ENCODE measurements at regions not wholly inside any gene's neighbourhood (a gene's known extent, or its start where the extent isn't known, plus 50 kb on each side); places are given as distances from the start of the nearest gene placed in this dataset.
"Not testable (repeated sequence)": the region's sequence is repeated elsewhere in the genome, so short reads cannot be mapped to it uniquely, and the experiment has no call there.

- H3K36me3 ChIP-seq (ENCODE audit: control insufficient read depth in 1 of 2, insufficient read depth in 2 of 2, low read depth in 1 of 2, low read length in 2 of 2) = not testable (repeated sequence)
These were observed 154.6 kb upstream of the POGK start for GRCh38 chr1:166684669-166685068.

GRCh38 chr1:166685200-166685599 is 154.1 kb upstream of the POGK start:
- no peak overlapping the region for H3K18ac ChIP-seq (ENCODE audit: low read depth in 1 of 2, low read length in 2 of 2)
- WGBS = no CpG with 5 or more reads among the region's 1 CpG

More at GRCh38 chr1:166684669-166685068, 154.6 kb upstream of the POGK start:
- not testable (repeated sequence) for H4K91ac ChIP-seq (ENCODE audit: low read length); DNase-seq; H3K18ac ChIP-seq (ENCODE audit: low read depth in 1 of 2, low read length in 2 of 2); H3K4ac ChIP-seq (ENCODE audit: low read depth in 1 of 2, low read length in 2 of 2); H3K9ac ChIP-seq (ENCODE audit: low read length); H2BK15ac ChIP-seq (ENCODE audit: low read depth, poor library complexity, severe bottlenecking); H3K4me3 ChIP-seq (ENCODE audit: insufficient read depth in 1 of 2, low read depth in 1 of 2, low read length in 2 of 2); H2AK5ac ChIP-seq (ENCODE audit: low read length, severe bottlenecking); H3K27me3 ChIP-seq (ENCODE audit: control insufficient read depth in 1 of 2, insufficient read depth in 1 of 2, low read length in 2 of 2); H4K8ac ChIP-seq (ENCODE audit: low read length); H3K9me3 ChIP-seq (ENCODE audit: control insufficient read depth, low read length); H3K79me1 ChIP-seq (replicated peaks; ENCODE audit: low read length, poor library complexity, severe bottlenecking); H2BK5ac ChIP-seq (ENCODE audit: low read depth, low read length, poor library complexity, severe bottlenecking); H3K14ac ChIP-seq (ENCODE audit: low read length in 2 of 2); H2BK12ac ChIP-seq (ENCODE audit: low read length in 2 of 2); H2BK120ac ChIP-seq (ENCODE audit: low read depth, low read length); H3K23ac ChIP-seq (ENCODE audit: low read length in 2 of 2); H3K4me1 ChIP-seq (ENCODE audit: control insufficient read depth, insufficient read depth, low read depth, low read length); H3K27ac ChIP-seq (ENCODE audit: low read length, poor library complexity, severe bottlenecking); H2AFZ ChIP-seq (ENCODE audit: low read depth, low read length); H3K4me2 ChIP-seq (ENCODE audit: low read length, poor library complexity, severe bottlenecking)

GRCh38 chr1:166685891-166686290 is 153.4 kb upstream of the POGK start:
- DNase-seq; H3K79me1 ChIP-seq (replicated peaks; ENCODE audit: low read length, poor library complexity, severe bottlenecking); H4K8ac ChIP-seq (ENCODE audit: low read length); H3K9ac ChIP-seq (ENCODE audit: low read length); H3K36me3 ChIP-seq (ENCODE audit: control insufficient read depth in 1 of 2, insufficient read depth in 2 of 2, low read depth in 1 of 2, low read length in 2 of 2); H3K4me2 ChIP-seq (ENCODE audit: low read length, poor library complexity, severe bottlenecking); H3K4me3 ChIP-seq (ENCODE audit: insufficient read depth in 1 of 2, low read depth in 1 of 2, low read length in 2 of 2); H2BK12ac ChIP-seq (ENCODE audit: low read length in 2 of 2); H2AFZ ChIP-seq (ENCODE audit: low read depth, low read length); H3K9me3 ChIP-seq (ENCODE audit: control insufficient read depth, low read length); H3K27ac ChIP-seq (ENCODE audit: low read length, poor library complexity, severe bottlenecking); H3K4ac ChIP-seq (ENCODE audit: low read depth in 1 of 2, low read length in 2 of 2); H3K27me3 ChIP-seq (ENCODE audit: control insufficient read depth in 1 of 2, insufficient read depth in 1 of 2, low read length in 2 of 2); H2BK5ac ChIP-seq (ENCODE audit: low read depth, low read length, poor library complexity, severe bottlenecking); H3K23ac ChIP-seq (ENCODE audit: low read length in 2 of 2); H3K4me1 ChIP-seq (ENCODE audit: control insufficient read depth, insufficient read depth, low read depth, low read length); H3K14ac ChIP-seq (ENCODE audit: low read length in 2 of 2); H2AK5ac ChIP-seq (ENCODE audit: low read length, severe bottlenecking); H2BK120ac ChIP-seq (ENCODE audit: low read depth, low read length); H2BK15ac ChIP-seq (ENCODE audit: low read depth, poor library complexity, severe bottlenecking); H3K18ac ChIP-seq (ENCODE audit: low read depth in 1 of 2, low read length in 2 of 2); H4K91ac ChIP-seq (ENCODE audit: low read length): not testable (repeated sequence)
- 36% methylated on average over 1 of the region's 1 CpG for WGBS

More at GRCh38 chr1:166685200-166685599, 154.1 kb upstream of the POGK start:
- H3K4me1 ChIP-seq (ENCODE audit: control insufficient read depth, insufficient read depth, low read depth, low read length) = no peaks in the 10 kb centered on the region
- H3K27me3 ChIP-seq (ENCODE audit: control insufficient read depth in 1 of 2, insufficient read depth in 1 of 2, low read length in 2 of 2) = no peaks in the 10 kb centered on the region
- H3K4ac ChIP-seq (ENCODE audit: low read depth in 1 of 2, low read length in 2 of 2) = no peak overlapping the region
- no peak overlapping the region for H2AFZ ChIP-seq (ENCODE audit: low read depth, low read length)
- no peak overlapping the region for H2BK5ac ChIP-seq (ENCODE audit: low read depth, low read length, poor library complexity, severe bottlenecking)
- no peak overlapping the region for H3K9ac ChIP-seq (ENCODE audit: low read length)
- no peak overlapping the region for H3K14ac ChIP-seq (ENCODE audit: low read length in 2 of 2)
- H3K9me3 ChIP-seq (ENCODE audit: control insufficient read depth, low read length) = peaks cover 8% of the 10 kb centered on the region
- H3K27ac ChIP-seq (ENCODE audit: low read length, poor library complexity, severe bottlenecking) = no peak overlapping the region
- H3K36me3 ChIP-seq (ENCODE audit: control insufficient read depth in 1 of 2, insufficient read depth in 2 of 2, low read depth in 1 of 2, low read length in 2 of 2) = no peaks in the 10 kb centered on the region
- H3K23ac ChIP-seq (ENCODE audit: low read length in 2 of 2) = no peak overlapping the region
- DNase-seq = no peak
- H4K8ac ChIP-seq (ENCODE audit: low read length) = no peak overlapping the region
- no peaks in the 10 kb centered on the region for H3K79me1 ChIP-seq (replicated peaks; ENCODE audit: low read length, poor library complexity, severe bottlenecking)
- no peak overlapping the region for H3K4me3 ChIP-seq (ENCODE audit: insufficient read depth in 1 of 2, low read depth in 1 of 2, low read length in 2 of 2)
- H2BK120ac ChIP-seq (ENCODE audit: low read depth, low read length) = no peak overlapping the region
- H2BK12ac ChIP-seq (ENCODE audit: low read length in 2 of 2) = no peak overlapping the region
- H2BK15ac ChIP-seq (ENCODE audit: low read depth, poor library complexity, severe bottlenecking) = no peak overlapping the region
- H2AK5ac ChIP-seq (ENCODE audit: low read length, severe bottlenecking) = no peak overlapping the region
- H3K4me2 ChIP-seq (ENCODE audit: low read length, poor library complexity, severe bottlenecking) = no peak overlapping the region
- H4K91ac ChIP-seq (ENCODE audit: low read length) = no peak overlapping the region

DNA sequence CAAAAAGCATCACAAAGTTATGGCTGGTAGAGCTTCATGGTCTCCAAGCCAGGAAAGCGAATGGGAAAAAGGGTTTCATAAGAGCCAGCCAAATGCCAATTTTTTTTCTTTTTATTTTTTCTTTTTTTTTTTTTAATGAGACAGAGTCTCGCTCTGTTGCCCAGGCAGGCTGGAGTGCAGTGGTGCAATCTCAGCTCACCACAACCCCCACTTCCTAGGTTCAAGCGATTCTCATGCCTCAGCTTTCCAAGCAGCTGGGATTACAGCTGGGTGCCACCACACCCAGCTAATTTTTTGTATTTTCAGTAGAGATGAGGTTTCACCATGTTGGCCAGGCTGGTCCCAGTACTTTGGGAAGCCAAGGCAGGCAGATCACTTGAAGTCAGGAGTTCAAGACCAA is 148.7 kb upstream of the POGK start:
- not testable (repeated sequence) for H3K36me3 ChIP-seq (ENCODE audit: control insufficient read depth in 1 of 2, insufficient read depth in 2 of 2, low read depth in 1 of 2, low read length in 2 of 2); H2AK5ac ChIP-seq (ENCODE audit: low read length, severe bottlenecking); H3K27ac ChIP-seq (ENCODE audit: low read length, poor library complexity, severe bottlenecking); H2BK12ac ChIP-seq (ENCODE audit: low read length in 2 of 2); H4K8ac ChIP-seq (ENCODE audit: low read length); H3K23ac ChIP-seq (ENCODE audit: low read length in 2 of 2); H2BK5ac ChIP-seq (ENCODE audit: low read depth, low read length, poor library complexity, severe bottlenecking); H2BK15ac ChIP-seq (ENCODE audit: low read depth, poor library complexity, severe bottlenecking); H3K4me1 ChIP-seq (ENCODE audit: control insufficient read depth, insufficient read depth, low read depth, low read length); H3K79me1 ChIP-seq (replicated peaks; ENCODE audit: low read length, poor library complexity, severe bottlenecking); DNase-seq; H3K27me3 ChIP-seq (ENCODE audit: control insufficient read depth in 1 of 2, insufficient read depth in 1 of 2, low read length in 2 of 2); H4K91ac ChIP-seq (ENCODE audit: low read length); H3K4me2 ChIP-seq (ENCODE audit: low read length, poor library complexity, severe bottlenecking); H3K14ac ChIP-seq (ENCODE audit: low read length in 2 of 2); H3K4me3 ChIP-seq (ENCODE audit: insufficient read depth in 1 of 2, low read depth in 1 of 2, low read length in 2 of 2); H2AFZ ChIP-seq (ENCODE audit: low read depth, low read length); H3K4ac ChIP-seq (ENCODE audit: low read depth in 1 of 2, low read length in 2 of 2); H3K9me3 ChIP-seq (ENCODE audit: control insufficient read depth, low read length); H3K9ac ChIP-seq (ENCODE audit: low read length); H2BK120ac ChIP-seq (ENCODE audit: low read depth, low read length); H3K18ac ChIP-seq (ENCODE audit: low read depth in 1 of 2, low read length in 2 of 2)
- 80% methylated on average over 1 of the region's 3 CpGs for WGBS

Data from mesenchymal stem cell (in vitro differentiated cells and primary cell).